ENCODE measurements at regions not wholly inside any gene's neighbourhood (a gene's known extent, or its start where the extent isn't known, plus 50 kb on each side); places are given as distances from the start of the nearest gene placed in this dataset.
A peak's percentile ranks its signal among the peaks of the same experiment; 100 is the strongest.
"Not testable (repeated sequence)": the region's sequence is repeated elsewhere in the genome, so short reads cannot be mapped to it uniquely, and the experiment has no call there.

DNA sequence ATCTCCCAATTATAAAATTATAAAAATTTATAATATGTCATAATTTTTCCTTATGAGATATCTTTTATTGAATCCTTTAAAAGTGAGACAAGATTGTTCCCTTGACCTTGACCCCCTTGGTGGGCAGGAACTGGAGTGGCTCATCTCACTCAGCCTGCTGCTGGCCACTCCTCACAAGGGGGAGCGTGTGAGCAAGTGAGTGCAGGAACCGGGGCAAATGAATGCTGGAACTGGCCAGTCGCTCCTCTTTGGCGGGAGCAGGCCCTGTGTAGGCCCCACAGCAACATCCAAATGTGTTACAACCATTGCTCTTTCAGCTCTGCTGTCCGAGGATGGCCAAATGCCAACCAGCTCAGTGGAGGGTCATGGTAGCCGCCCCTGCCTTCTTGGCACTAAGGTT lies 178.8 kb downstream of the ETNK1 start:
- no peak for DNase-seq (ENCODE audit: low read depth)
- H3K4me3 ChIP-seq (ENCODE audit: low read depth, low read length), result no peak overlapping the region
- TF ChIP-seq, protein P1, sequence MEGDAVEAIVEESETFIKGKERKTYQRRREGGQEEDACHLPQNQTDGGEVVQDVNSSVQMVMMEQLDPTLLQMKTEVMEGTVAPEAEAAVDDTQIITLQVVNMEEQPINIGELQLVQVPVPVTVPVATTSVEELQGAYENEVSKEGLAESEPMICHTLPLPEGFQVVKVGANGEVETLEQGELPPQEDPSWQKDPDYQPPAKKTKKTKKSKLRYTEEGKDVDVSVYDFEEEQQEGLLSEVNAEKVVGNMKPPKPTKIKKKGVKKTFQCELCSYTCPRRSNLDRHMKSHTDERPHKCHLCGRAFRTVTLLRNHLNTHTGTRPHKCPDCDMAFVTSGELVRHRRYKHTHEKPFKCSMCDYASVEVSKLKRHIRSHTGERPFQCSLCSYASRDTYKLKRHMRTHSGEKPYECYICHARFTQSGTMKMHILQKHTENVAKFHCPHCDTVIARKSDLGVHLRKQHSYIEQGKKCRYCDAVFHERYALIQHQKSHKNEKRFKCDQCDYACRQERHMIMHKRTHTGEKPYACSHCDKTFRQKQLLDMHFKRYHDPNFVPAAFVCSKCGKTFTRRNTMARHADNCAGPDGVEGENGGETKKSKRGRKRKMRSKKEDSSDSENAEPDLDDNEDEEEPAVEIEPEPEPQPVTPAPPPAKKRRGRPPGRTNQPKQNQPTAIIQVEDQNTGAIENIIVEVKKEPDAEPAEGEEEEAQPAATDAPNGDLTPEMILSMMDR (IDR thresholded peaks at IDR 0.05; ENCODE audit: insufficient read depth, low read depth, low read length), result no peak

DNA sequence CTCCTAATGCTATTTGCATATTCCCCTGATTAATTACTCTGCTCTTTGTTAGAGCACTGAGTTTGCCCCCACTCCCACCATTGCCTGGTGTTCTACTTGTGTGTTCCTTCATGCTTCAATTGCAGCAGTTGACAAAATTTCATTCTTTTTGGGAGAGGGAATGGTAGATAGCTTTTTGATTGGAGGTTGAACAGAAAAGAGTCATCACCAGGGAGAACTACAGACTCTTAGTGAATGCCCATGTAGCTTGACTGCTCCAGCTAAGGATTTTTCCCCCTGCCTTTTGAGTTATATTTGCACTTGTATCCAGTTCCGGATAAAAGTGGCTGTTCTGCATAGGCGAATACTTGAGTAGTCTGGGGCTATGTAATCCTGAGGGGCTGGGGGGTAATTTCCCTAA lies 183.9 kb downstream of the ETNK1 start:
- DNase-seq (ENCODE audit: low read depth), result no peak
- H3K4me3 ChIP-seq (ENCODE audit: low read depth, low read length), result no peak overlapping the region
- TF ChIP-seq, protein P1 (IDR thresholded peaks at IDR 0.05; ENCODE audit: insufficient read depth, low read depth, low read length), result no peak

DNA sequence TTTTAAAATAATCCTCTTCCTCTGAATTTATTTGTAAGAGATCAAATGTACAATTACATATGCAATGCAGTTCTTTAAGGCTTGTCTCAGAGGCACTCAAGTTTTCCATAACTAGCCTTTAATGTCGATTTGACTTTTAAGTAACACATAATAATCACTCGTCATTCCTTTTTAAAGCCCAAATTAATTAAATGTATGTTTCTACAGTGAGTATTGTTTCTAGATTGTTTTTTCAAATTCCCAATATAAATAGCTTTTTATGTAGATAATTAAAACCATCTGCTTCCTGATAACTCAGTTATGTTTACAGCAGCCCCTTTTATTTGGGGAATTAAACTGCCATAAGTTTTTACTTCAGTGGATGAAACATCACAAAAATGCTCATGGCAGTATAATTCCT lies 185.1 kb downstream of the ETNK1 start:
- no peak for DNase-seq (ENCODE audit: low read depth)
- no peak overlapping the region for H3K4me3 ChIP-seq (ENCODE audit: low read depth, low read length)
- TF ChIP-seq, protein P1 (IDR thresholded peaks at IDR 0.05; ENCODE audit: insufficient read depth, low read depth, low read length), result no peak

DNA sequence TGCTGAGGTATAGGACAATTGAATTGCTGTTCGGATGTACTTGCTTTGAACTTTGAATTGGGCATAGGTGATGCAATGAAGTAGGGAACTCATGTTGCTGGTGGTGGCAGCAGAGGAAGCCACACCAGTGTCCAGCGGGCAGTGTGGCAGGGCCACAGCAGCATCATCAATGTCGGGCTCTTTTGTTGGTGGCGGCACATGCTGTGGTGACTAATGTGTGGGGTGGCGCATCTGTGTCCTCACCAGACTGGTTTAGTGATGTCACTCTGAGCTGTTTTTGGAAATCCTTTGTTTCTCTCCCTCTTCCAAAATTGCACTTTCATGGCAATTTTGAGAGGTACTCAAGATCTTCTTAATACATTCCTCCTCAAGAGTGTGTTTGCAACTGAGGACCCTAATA lies 187.6 kb downstream of the ETNK1 start:
- TF ChIP-seq, protein P1 (IDR thresholded peaks at IDR 0.05; ENCODE audit: insufficient read depth, low read depth, low read length), result no peak
- DNase-seq (ENCODE audit: low read depth), result no peak
- H3K4me3 ChIP-seq (ENCODE audit: low read depth, low read length), result no peak overlapping the region

DNA sequence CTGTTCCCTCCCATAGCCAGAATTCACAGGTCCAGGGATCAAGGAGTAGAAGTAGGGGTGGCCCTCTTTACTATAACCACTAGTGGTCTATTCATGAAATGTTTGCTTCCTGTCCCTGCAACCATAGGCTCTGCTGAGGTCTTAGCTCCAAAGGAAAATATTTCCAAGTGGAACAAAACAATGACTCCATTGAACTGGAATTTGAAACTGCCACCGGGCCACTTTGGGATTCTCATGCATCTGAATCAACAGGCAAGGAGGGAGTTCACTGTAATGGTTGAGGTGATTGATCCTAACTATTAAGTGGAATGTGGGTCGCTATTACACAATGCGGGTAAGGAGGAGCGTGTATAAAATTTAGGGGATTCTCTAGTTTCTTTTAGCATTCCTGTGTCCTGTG lies 197.0 kb downstream of the ETNK1 start:
- H3K4me3 ChIP-seq (ENCODE audit: low read depth, low read length), result no peak overlapping the region
- TF ChIP-seq, protein P1 (IDR thresholded peaks at IDR 0.05; ENCODE audit: insufficient read depth, low read depth, low read length), result no peak
- DNase-seq (ENCODE audit: low read depth), result peak; percentile 10

DNA sequence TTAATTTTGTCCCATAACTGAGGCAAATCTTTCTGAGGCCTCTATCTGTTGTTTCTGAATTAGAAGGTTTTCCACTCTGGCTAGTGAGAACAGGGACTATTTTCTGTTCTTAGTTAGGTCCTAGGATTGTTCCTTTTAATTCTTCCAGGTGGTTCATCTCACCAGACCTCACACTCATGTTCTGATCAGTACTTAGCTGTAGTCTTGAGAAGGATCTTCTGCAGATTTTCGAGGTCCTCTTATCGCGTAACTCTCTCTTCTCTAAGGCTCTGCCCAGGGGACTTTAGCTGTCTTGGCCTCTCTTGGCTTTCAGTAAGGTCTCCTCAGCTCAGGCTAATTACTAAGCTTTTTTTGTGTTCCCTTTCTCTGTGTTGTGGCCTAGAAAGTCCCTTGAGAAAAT lies 201.1 kb downstream of the ETNK1 start:
- DNase-seq (ENCODE audit: low read depth), result no peak
- no peak overlapping the region for H3K4me3 ChIP-seq (ENCODE audit: low read depth, low read length)
- TF ChIP-seq, protein P1 (IDR thresholded peaks at IDR 0.05; ENCODE audit: insufficient read depth, low read depth, low read length), result no peak

DNA sequence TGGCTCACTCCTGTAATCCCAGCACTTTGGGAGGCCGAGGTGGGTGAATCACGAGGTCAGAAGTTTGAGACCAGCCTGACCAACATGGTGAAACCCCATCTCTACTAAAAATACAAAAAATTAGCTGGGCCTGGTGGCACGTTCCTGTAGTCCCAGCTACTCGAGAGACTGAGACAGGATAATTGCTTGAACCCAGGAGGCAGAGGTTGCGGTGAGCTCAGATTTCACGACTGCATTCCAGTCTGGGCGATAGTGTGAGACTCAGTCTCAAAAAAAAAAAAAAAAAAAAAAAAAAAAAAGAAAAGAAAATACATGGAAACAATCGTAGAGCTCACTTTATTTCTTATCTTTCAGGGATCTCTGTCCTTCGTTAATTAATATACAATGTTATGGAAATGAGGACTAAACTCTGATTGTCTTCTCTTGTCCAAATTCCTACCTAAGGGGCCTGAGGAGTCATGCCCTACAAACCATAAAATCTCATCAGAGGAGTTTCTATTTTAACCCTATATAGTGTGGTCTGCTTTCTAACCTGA lies 201.5 kb downstream of the ETNK1 start:
- DNase-seq (ENCODE audit: low read depth); H3K4me3 ChIP-seq (ENCODE audit: low read depth, low read length): not testable (repeated sequence)

Data from fibroblast of villous mesenchyme (primary cell).